Right lobe of liver (tissue), 4 donors: ENCODE measurements at regions not wholly inside any gene's neighbourhood (a gene's known extent, or its start where the extent isn't known, plus 50 kb on each side); places are given as distances from the start of the nearest gene placed in this dataset.

ENCODE experiments used
- CTCF ChIP-seq, 4 donors: fragments of 200-600 bp in 3 of 4; fragments of 450-650 bp in 1 of 4; IDR thresholded peaks; one replicate each; pipeline versions ENCODE4 v1.5.1 to v1.8.0; 2016 to 2022; ENCODE audit warnings: antibody characterized with exemption in 4 of 4, mild to moderate bottlenecking in 2 of 4
- POLR2A ChIP-seq: fragments of 450-650 bp; IDR thresholded peaks from one replicate; pipeline ENCODE4 v1.6.1; 2017; ENCODE audit warnings: antibody characterized with exemption, mild to moderate bottlenecking
- donor health status: DM: no; HTN: no; CAD: no.
- donor health status: DM: no; HTN: no; CAD: no.
- donor health status: DM: no; HTN: yes; CAD: no.

- TF ChIP-seq CTCF (IDR thresholded peaks at IDR 0.05) (no peak), POLR2A (no peak)
Observed at GRCh38 chr9:91477106-91477505, 53.5 kb upstream of the NFIL3 start.
